ENCODE measurements at regions not wholly inside any gene's neighbourhood (a gene's known extent, or its start where the extent isn't known, plus 50 kb on each side); places are given as distances from the start of the nearest gene placed in this dataset.

GRCh38 chr15:55126111-55126510 is 70.6 kb downstream of the RSL24D1 start:
- Mint-ChIP-seq H3K4me1 (ENCODE audit: low read depth) (no peaks in the 10 kb centered on the region), H3K27ac (no peak overlapping the region), H3K4me3 (no peak overlapping the region), H3K36me3 (ENCODE audit: insufficient read depth in 2 of 2) (no peaks in the 10 kb centered on the region), H3K27me3 (ENCODE audit: low read depth) (no peaks in the 10 kb centered on the region), H3K9me3 (peaks cover 2 to 3% of the 10 kb centered on the region in 2 donors)
- DNase-seq: no peak
- no peak for ATAC-seq (replicated peaks in 1 of 2)

- no peaks in the 10 kb centered on the region for H3K9me3 Mint-ChIP-seq
- DNase-seq: no peak
- ATAC-seq (replicated peaks in 1 of 2): no peak
- no peak overlapping the region for H3K27ac Mint-ChIP-seq
- H3K4me3 Mint-ChIP-seq: no peak overlapping the region
- H3K4me1 Mint-ChIP-seq (ENCODE audit: low read depth): no peaks in the 10 kb centered on the region
- no peaks in the 10 kb centered on the region for H3K36me3 Mint-ChIP-seq (ENCODE audit: insufficient read depth in 2 of 2)
- no peaks in the 10 kb centered on the region for H3K27me3 Mint-ChIP-seq (ENCODE audit: low read depth)
These were observed 72.1 kb downstream of the RSL24D1 start for GRCh38 chr15:55124616-55125015.

GRCh38 chr15:55118344-55118870 is 78.3 kb downstream of the RSL24D1 start:
- Mint-ChIP-seq H3K27ac (no peak overlapping the region), H3K4me1 (ENCODE audit: low read depth) (no peaks in the 10 kb centered on the region), H3K4me3 (no peak overlapping the region), H3K36me3 (ENCODE audit: insufficient read depth in 2 of 2) (no peaks in the 10 kb centered on the region), H3K27me3 (ENCODE audit: low read depth) (no peaks in the 10 kb centered on the region), H3K9me3 (no peaks in the 10 kb centered on the region)
- DNase-seq: no peak
- no peak for ATAC-seq (replicated peaks in 1 of 2)

- Mint-ChIP-seq H3K9me3 (no peaks in the 10 kb centered on the region), H3K4me3 (no peak overlapping the region), H3K27ac (no peak overlapping the region), H3K4me1 (ENCODE audit: low read depth) (no peaks in the 10 kb centered on the region), H3K36me3 (ENCODE audit: insufficient read depth in 2 of 2) (no peaks in the 10 kb centered on the region), H3K27me3 (ENCODE audit: low read depth) (no peaks in the 10 kb centered on the region)
- ATAC-seq (replicated peaks in 1 of 2) (no peak), DNase-seq (no peak)
These were observed 80.1 kb downstream of the RSL24D1 start for GRCh38 chr15:55116636-55117035.

- H3K27ac Mint-ChIP-seq: no peak overlapping the region
- DNase-seq: no peak
- no peak overlapping the region for H3K4me3 Mint-ChIP-seq
- no peaks in the 10 kb centered on the region for H3K9me3 Mint-ChIP-seq
- ATAC-seq (replicated peaks in 1 of 2): no peak
- H3K27me3 Mint-ChIP-seq (ENCODE audit: low read depth): no peaks in the 10 kb centered on the region
- H3K36me3 Mint-ChIP-seq (ENCODE audit: insufficient read depth in 2 of 2): no peaks in the 10 kb centered on the region
- no peaks in the 10 kb centered on the region for H3K4me1 Mint-ChIP-seq (ENCODE audit: low read depth)
These were observed 83.0 kb downstream of the RSL24D1 start for GRCh38 chr15:55113736-55114135.

GRCh38 chr15:55112706-55113105 is 84.0 kb downstream of the RSL24D1 start:
- DNase-seq (no peak), ATAC-seq (replicated peaks in 1 of 2) (no peak)
- Mint-ChIP-seq H3K4me3 (no peak overlapping the region), H3K36me3 (ENCODE audit: insufficient read depth in 2 of 2) (no peaks in the 10 kb centered on the region), H3K9me3 (no peaks in the 10 kb centered on the region), H3K27me3 (ENCODE audit: low read depth) (no peaks in the 10 kb centered on the region), H3K4me1 (ENCODE audit: low read depth) (no peaks in the 10 kb centered on the region), H3K27ac (no peak overlapping the region)

- no peak for ATAC-seq (replicated peaks in 1 of 2)
- Mint-ChIP-seq H3K9me3 (no peaks in the 10 kb centered on the region), H3K36me3 (ENCODE audit: insufficient read depth in 2 of 2) (no peaks in the 10 kb centered on the region), H3K4me3 (no peak overlapping the region), H3K27me3 (ENCODE audit: low read depth) (no peaks in the 10 kb centered on the region), H3K4me1 (ENCODE audit: low read depth) (no peaks in the 10 kb centered on the region), H3K27ac (no peak overlapping the region)
- no peak for DNase-seq
These were observed 86.3 kb downstream of the RSL24D1 start for GRCh38 chr15:55110446-55110845.

GRCh38 chr15:55108858-55109518 is 87.8 kb downstream of the RSL24D1 start:
- Mint-ChIP-seq H3K27ac (no peak overlapping the region), H3K4me3 (no peak overlapping the region), H3K4me1 (ENCODE audit: low read depth) (no peaks in the 10 kb centered on the region), H3K9me3 (no peaks in the 10 kb centered on the region), H3K36me3 (ENCODE audit: insufficient read depth in 2 of 2) (no peaks in the 10 kb centered on the region), H3K27me3 (ENCODE audit: low read depth) (no peaks in the 10 kb centered on the region)
- DNase-seq (peak; percentile 52 to 64), ATAC-seq (replicated peaks in 1 of 2) (no peak)

GRCh38 chr15:55108448-55108847 is 88.3 kb downstream of the RSL24D1 start:
- Mint-ChIP-seq H3K27ac (no peak overlapping the region), H3K9me3 (no peaks in the 10 kb centered on the region), H3K27me3 (ENCODE audit: low read depth) (no peaks in the 10 kb centered on the region), H3K36me3 (ENCODE audit: insufficient read depth in 2 of 2) (no peaks in the 10 kb centered on the region), H3K4me3 (no peak overlapping the region), H3K4me1 (ENCODE audit: low read depth) (no peaks in the 10 kb centered on the region)
- no peak for DNase-seq
- ATAC-seq (replicated peaks in 1 of 2): no peak

- DNase-seq (no peak), ATAC-seq (replicated peaks in 1 of 2) (no peak)
- Mint-ChIP-seq H3K27ac (no peak overlapping the region), H3K4me3 (no peak overlapping the region), H3K36me3 (ENCODE audit: insufficient read depth in 2 of 2) (no peaks in the 10 kb centered on the region), H3K9me3 (no peaks in the 10 kb centered on the region), H3K4me1 (ENCODE audit: low read depth) (no peaks in the 10 kb centered on the region), H3K27me3 (ENCODE audit: low read depth) (peaks cover 7% of the 10 kb centered on the region)
These were observed 90.6 kb downstream of the RSL24D1 start for GRCh38 chr15:55106155-55106554.

GRCh38 chr15:55094136-55094535 is 102.6 kb downstream of the RSL24D1 start:
- Mint-ChIP-seq H3K27me3 (ENCODE audit: low read depth) (peaks cover 6% of the 10 kb centered on the region), H3K36me3 (ENCODE audit: insufficient read depth in 2 of 2) (no peaks in the 10 kb centered on the region), H3K4me3 (no peak overlapping the region), H3K4me1 (ENCODE audit: low read depth) (no peaks in the 10 kb centered on the region), H3K27ac (no peak overlapping the region), H3K9me3 (peaks cover 1 to 2% of the 10 kb centered on the region in 2 donors)
- ATAC-seq (replicated peaks in 1 of 2): no peak
- DNase-seq: no peak

GRCh38 chr15:55088207-55088606 is 108.5 kb downstream of the RSL24D1 start:
- ATAC-seq (replicated peaks in 1 of 2) (no peak), DNase-seq (no peak)
- no peaks in the 10 kb centered on the region for H3K36me3 Mint-ChIP-seq (ENCODE audit: insufficient read depth in 2 of 2)
- peaks cover 2 to 5% of the 10 kb centered on the region in 2 donors for H3K9me3 Mint-ChIP-seq
- H3K27me3 Mint-ChIP-seq (ENCODE audit: low read depth): peaks cover 6% of the 10 kb centered on the region
- no peaks in the 10 kb centered on the region for H3K4me1 Mint-ChIP-seq (ENCODE audit: low read depth)
- H3K4me3 Mint-ChIP-seq: no peak overlapping the region
- H3K27ac Mint-ChIP-seq: no peak overlapping the region

- DNase-seq: no peak
- peaks cover 2 to 5% of the 10 kb centered on the region in 2 donors for H3K9me3 Mint-ChIP-seq
- no peak overlapping the region for H3K4me3 Mint-ChIP-seq
- no peaks in the 10 kb centered on the region for H3K36me3 Mint-ChIP-seq (ENCODE audit: insufficient read depth in 2 of 2)
- H3K27me3 Mint-ChIP-seq (ENCODE audit: low read depth): no peaks in the 10 kb centered on the region
- no peaks in the 10 kb centered on the region for H3K4me1 Mint-ChIP-seq (ENCODE audit: low read depth)
- no peak for ATAC-seq (replicated peaks in 1 of 2)
- no peak overlapping the region for H3K27ac Mint-ChIP-seq
These were observed 112.1 kb downstream of the RSL24D1 start for GRCh38 chr15:55084673-55085072.

GRCh38 chr15:55084216-55084615 is 112.5 kb downstream of the RSL24D1 start:
- Mint-ChIP-seq H3K4me3 (no peak overlapping the region), H3K4me1 (ENCODE audit: low read depth) (no peaks in the 10 kb centered on the region), H3K36me3 (ENCODE audit: insufficient read depth in 2 of 2) (no peaks in the 10 kb centered on the region), H3K9me3 (peaks cover 2 to 5% of the 10 kb centered on the region in 2 donors), H3K27ac (no peak overlapping the region), H3K27me3 (ENCODE audit: low read depth) (no peaks in the 10 kb centered on the region)
- no peak for DNase-seq
- ATAC-seq (replicated peaks in 1 of 2): no peak

All from activated T-cell treated with anti-CD3 and anti-CD28 coated beads, Interleukin-2, amount 50 U/mL, for 72 hours (primary cell).